Kidney (tissue), 13 donors: ENCODE measurements at regions not wholly inside any gene's neighbourhood (a gene's known extent, or its start where the extent isn't known, plus 50 kb on each side); places are given as distances from the start of the nearest gene placed in this dataset.

Experiments
- DNase-seq, 5 donors: peaks; one replicate each; pipeline ENCODE4 v3.0.0-alpha.2; 2013 to 2020
- FAIRE-seq: peaks from 2 replicates; lab custom pipeline; 2012; peaks lifted over from hg19 to GRCh38; lab: Jason Lieb, UNC
- H3K27ac ChIP-seq, 2 donors: one replicate each; pipeline ENCODE4 v1.7.0; 2013; ENCODE audit warnings: low read depth in 2 of 2, low read length in 2 of 2, inconsistent platforms in 1 of 2
- H3K27me3 ChIP-seq: one replicate; pipeline ENCODE4 v1.7.1; 2013; ENCODE audit warnings: low read length, inconsistent platforms; ENCODE audit not compliant: control insufficient read depth, insufficient read depth
- H3K36me3 ChIP-seq, 3 donors: one replicate each; pipeline versions ENCODE4 v1.7.0 to v1.7.1; 2013; ENCODE audit warnings: low read length in 3 of 3, control low read depth in 1 of 3, inconsistent platforms in 1 of 3; ENCODE audit not compliant: insufficient read depth in 3 of 3, control insufficient read depth in 2 of 3
- H3K4me1 ChIP-seq, 3 donors: one replicate each; pipeline versions ENCODE4 v1.7.0 to v1.7.1; 2013; ENCODE audit warnings: low read length in 3 of 3, inconsistent platforms in 1 of 3, low read depth in 1 of 3; ENCODE audit not compliant: control insufficient read depth in 2 of 3, insufficient read depth in 2 of 3
- H3K4me3 ChIP-seq, 3 donors: one replicate each; pipeline versions ENCODE4 v1.7.0 to v1.8.1; 2013; ENCODE audit warnings: low read length in 3 of 3, control low read depth in 1 of 3, inconsistent platforms in 1 of 3
- H3K9ac ChIP-seq, 3 donors: one replicate each; pipeline versions ENCODE4 v1.7.0 to v1.7.1; 2013; ENCODE audit warnings: low read length in 3 of 3, control low read depth in 1 of 3, inconsistent platforms in 1 of 3
- H3K9me3 ChIP-seq, 3 donors: one replicate each; pipeline versions ENCODE4 v1.7.0 to v1.7.1; 2013; ENCODE audit warnings: low read length in 3 of 3, control low read depth in 1 of 3, inconsistent platforms in 1 of 3; ENCODE audit not compliant: control insufficient read depth in 2 of 3, insufficient read depth in 1 of 3
- CTCF ChIP-seq: IDR thresholded peaks from 3 replicates; pipeline ENCODE4 v1.5.1; 2012; ENCODE audit warnings: mild to moderate bottlenecking, moderate library complexity, borderline replicate concordance; ENCODE audit not compliant: insufficient read depth; ENCODE audit errors: extremely low read depth
- intact Hi-C: fragments of 100-400 bp; cut with DNase I; formaldehyde crosslinking; loops from one replicate; pipeline ENCODE4 v1.11.1; 2022
- donor health status: control.
- donor health status: control.
- donor health status: control.
- donor health status: control.
- donor health status: control.
- donor health status: DM: yes; HTN: yes; CAD: no.
- donor health status: Normal renal cell carcinoma (clear cell type).

GRCh38 chr22:47550524-47551430 is 788.3 kb downstream of the TBC1D22A start:
- Histone ChIP-seq H3K9ac (no peak overlapping the region), H3K27ac (no peak overlapping the region), H3K4me3 (no peak overlapping the region), H3K4me1 (no peaks in the 10 kb centered on the region), H3K9me3 (no peaks in the 10 kb centered on the region), H3K36me3 (no peaks in the 10 kb centered on the region), H3K27me3 (no peaks in the 10 kb centered on the region)
- intact Hi-C loops: no loop called here
- TF ChIP-seq CTCF: no peak
- FAIRE-seq: no peak
- peak in 4 of 5 donors; percentile 68 to 82 (median 78) for DNase-seq

- no peak overlapping the region for H3K4me3 ChIP-seq
- intact Hi-C loops: no loop called here
- no peak for FAIRE-seq
Measured at GRCh38 chr22:47549741-47550340, 787.4 kb downstream of the TBC1D22A start.

GRCh38 chr22:47548953-47549740 is 786.7 kb downstream of the TBC1D22A start:
- Histone ChIP-seq H3K36me3 (no peaks in the 10 kb centered on the region), H3K9ac (no peak overlapping the region), H3K9me3 (no peaks in the 10 kb centered on the region), H3K4me1 (no peaks in the 10 kb centered on the region), H3K27ac (no peak overlapping the region), H3K4me3 (no peak overlapping the region), H3K27me3 (no peaks in the 10 kb centered on the region)
- no peak for TF ChIP-seq CTCF
- DNase-seq (peak in 1 of 5 donors; percentile 47), FAIRE-seq (no peak)
- intact Hi-C loops: no loop called here

More at GRCh38 chr22:47549741-47550340, 787.4 kb downstream of the TBC1D22A start:
- no peaks in the 10 kb centered on the region for H3K9me3 ChIP-seq
- no peak overlapping the region for H3K27ac ChIP-seq
- no peak for TF ChIP-seq CTCF
- H3K4me1 ChIP-seq: no peaks in the 10 kb centered on the region
- H3K36me3 ChIP-seq: no peaks in the 10 kb centered on the region
- H3K27me3 ChIP-seq: no peaks in the 10 kb centered on the region
- no peak for DNase-seq
- no peak overlapping the region for H3K9ac ChIP-seq
